ENCODE measurements at regions not wholly inside any gene's neighbourhood (a gene's known extent, or its start where the extent isn't known, plus 50 kb on each side); places are given as distances from the start of the nearest gene placed in this dataset.
"Not testable (repeated sequence)": the region's sequence is repeated elsewhere in the genome, so short reads cannot be mapped to it uniquely, and the experiment has no call there.

- DNase-seq (ENCODE audit: low read depth in 3 of 3): not testable (repeated sequence)
Observed at GRCh38 chr17:77290759-77291558, 150.2 kb downstream of the SEC14L1 start.

- DNase-seq (ENCODE audit: low read depth in 3 of 3): no peak
Observed at GRCh38 chr17:77291591-77292386, 151.0 kb downstream of the SEC14L1 start.

- no peak for DNase-seq (ENCODE audit: low read depth in 3 of 3)
Observed at GRCh38 chr17:77294761-77295160, 154.0 kb downstream of the SEC14L1 start.

GRCh38 chr17:77295241-77295853 is 154.6 kb downstream of the SEC14L1 start:
- no peak for DNase-seq (ENCODE audit: low read depth in 3 of 3)

GRCh38 chr17:77296769-77297409 is 156.1 kb downstream of the SEC14L1 start:
- DNase-seq (ENCODE audit: low read depth in 3 of 3): no peak

GRCh38 chr17:77297693-77298666 is 157.2 kb downstream of the SEC14L1 start:
- DNase-seq (ENCODE audit: low read depth in 3 of 3): no peak

GRCh38 chr17:77298811-77299210 is 158.0 kb downstream of the SEC14L1 start:
- no peak for DNase-seq (ENCODE audit: low read depth in 3 of 3)

GRCh38 chr17:77299256-77300015 is 158.7 kb downstream of the SEC14L1 start:
- no peak for DNase-seq (ENCODE audit: low read depth in 3 of 3)

- DNase-seq (ENCODE audit: low read depth in 3 of 3): no peak
Observed at GRCh38 chr17:77300016-77300686, 159.4 kb downstream of the SEC14L1 start.

- DNase-seq (ENCODE audit: low read depth in 3 of 3): no peak
Observed at GRCh38 chr17:77301694-77302266, 161.0 kb downstream of the SEC14L1 start.

- no peak for DNase-seq (ENCODE audit: low read depth in 3 of 3)
Observed at GRCh38 chr17:77302682-77303081, 161.9 kb downstream of the SEC14L1 start.

GRCh38 chr17:77303620-77304019 is 162.9 kb downstream of the SEC14L1 start:
- DNase-seq (ENCODE audit: low read depth in 3 of 3): no peak

GRCh38 chr17:77304051-77304745 is 163.4 kb downstream of the SEC14L1 start:
- DNase-seq (ENCODE audit: low read depth in 3 of 3): no peak

GRCh38 chr17:77304746-77305473 is 164.1 kb downstream of the SEC14L1 start:
- no peak for DNase-seq (ENCODE audit: low read depth in 3 of 3)

- no peak for DNase-seq (ENCODE audit: low read depth in 3 of 3)
Observed at GRCh38 chr17:77306048-77306789, 165.4 kb downstream of the SEC14L1 start.

GRCh38 chr17:77306790-77307478 is 166.2 kb downstream of the SEC14L1 start:
- no peak for DNase-seq (ENCODE audit: low read depth in 3 of 3)
